Muscle layer of duodenum (tissue), 2 donors: ENCODE measurements at regions not wholly inside any gene's neighbourhood (a gene's known extent, or its start where the extent isn't known, plus 50 kb on each side); places are given as distances from the start of the nearest gene placed in this dataset.

Source experiments
- H3K27ac ChIP-seq: one replicate; pipeline ENCODE4 v1.7.0; 2013; ENCODE audit warnings: mild to moderate bottlenecking, low read length
- H3K27me3 ChIP-seq: one replicate; pipeline ENCODE4 v1.7.0; 2013; ENCODE audit warnings: low read depth, mild to moderate bottlenecking, control low read depth, low read length
- H3K36me3 ChIP-seq, 2 donors: one replicate each; pipeline ENCODE4 v1.7.0; 2013; ENCODE audit warnings: low read length in 2 of 2, control low read depth in 1 of 2, mild to moderate bottlenecking in 1 of 2; ENCODE audit not compliant: insufficient read depth in 2 of 2, control insufficient read depth in 1 of 2
- H3K4me1 ChIP-seq, 2 donors: one replicate each; pipeline ENCODE4 v1.7.0; 2013; ENCODE audit warnings: low read length in 2 of 2, mild to moderate bottlenecking in 2 of 2, control low read depth in 1 of 2, moderate library complexity in 1 of 2; ENCODE audit not compliant: insufficient read depth in 2 of 2, control insufficient read depth in 1 of 2
- H3K4me3 ChIP-seq, 2 donors: one replicate each; pipeline ENCODE4 v1.7.0; 2013; ENCODE audit warnings: low read length in 2 of 2, low read depth in 1 of 2, mild to moderate bottlenecking in 1 of 2
- H3K9me3 ChIP-seq, 2 donors: one replicate each; pipeline ENCODE4 v1.7.0; 2013; ENCODE audit warnings: low read length in 2 of 2, control low read depth in 1 of 2, mild to moderate bottlenecking in 1 of 2; ENCODE audit not compliant: control insufficient read depth in 1 of 2
- donor health status: healthy.

GRCh38 chr18:43735570-43735969, 458.3 kb upstream of the SYT4 start:
- Histone ChIP-seq H3K9me3 (peaks cover 0 to under 1% of the 10 kb centered on the region in 2 donors), H3K27ac (no peak overlapping the region), H3K36me3 (no peaks in the 10 kb centered on the region), H3K4me3 (no peak overlapping the region), H3K27me3 (no peaks in the 10 kb centered on the region), H3K4me1 (no peaks in the 10 kb centered on the region)

DNA sequence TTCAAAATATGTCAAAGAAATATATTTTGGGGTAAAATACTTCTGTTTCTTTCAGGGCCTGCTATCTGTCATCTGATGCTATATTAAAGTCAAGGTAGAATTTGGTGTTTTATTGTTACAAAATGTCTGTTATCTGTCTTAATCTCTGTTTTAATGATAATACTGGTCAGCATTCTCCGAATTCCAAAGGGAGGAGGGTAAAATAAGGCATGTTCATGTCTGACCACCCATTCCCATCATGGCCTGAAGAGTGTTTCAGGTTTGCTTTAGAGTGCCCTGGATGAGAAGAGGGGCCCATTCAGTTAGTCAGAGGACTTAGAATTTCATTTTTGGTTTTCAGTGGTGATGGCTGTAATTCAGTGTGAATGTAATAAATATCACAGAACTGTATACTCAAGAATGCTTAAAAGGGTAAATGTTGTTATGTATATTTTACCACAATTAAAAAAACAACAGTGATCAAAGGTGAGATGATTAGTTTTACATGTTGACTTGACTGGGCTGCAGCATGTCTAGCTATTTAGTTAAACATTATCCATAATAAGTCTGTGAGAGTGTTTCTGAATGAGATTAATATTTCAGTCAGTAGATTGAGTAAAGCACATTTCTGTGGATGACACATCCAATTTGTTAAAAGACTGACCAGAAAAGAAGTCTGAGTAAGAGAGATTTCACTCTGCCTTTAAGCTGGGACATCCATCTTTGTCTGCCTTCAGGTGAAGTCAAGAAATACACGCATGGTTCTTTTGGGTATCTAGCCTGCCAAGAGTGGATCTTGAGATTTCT, 467.9 kb upstream of the SYT4 start:
- H3K27me3 ChIP-seq, result no peaks in the 10 kb centered on the region
- H3K27ac ChIP-seq, result no peak overlapping the region
- no peaks in the 10 kb centered on the region for H3K4me1 ChIP-seq
- H3K4me3 ChIP-seq, result no peak overlapping the region
- H3K9me3 ChIP-seq, result peaks cover 3 to 8% of the 10 kb centered on the region in 2 donors
- H3K36me3 ChIP-seq, result no peaks in the 10 kb centered on the region

GRCh38 chr18:43751203-43751602, 473.9 kb upstream of the SYT4 start:
- Histone ChIP-seq H3K27ac (no peak overlapping the region), H3K27me3 (no peaks in the 10 kb centered on the region), H3K4me1 (no peaks in the 10 kb centered on the region), H3K36me3 (no peaks in the 10 kb centered on the region), H3K4me3 (no peak overlapping the region), H3K9me3 (peaks cover 5 to 9% of the 10 kb centered on the region in 2 donors)

GRCh38 chr18:43751835-43752234, 474.5 kb upstream of the SYT4 start:
- no peak overlapping the region for H3K27ac ChIP-seq
- H3K9me3 ChIP-seq, result peaks cover 5 to 9% of the 10 kb centered on the region in 2 donors
- H3K4me1 ChIP-seq, result no peaks in the 10 kb centered on the region
- H3K27me3 ChIP-seq, result no peaks in the 10 kb centered on the region
- H3K4me3 ChIP-seq, result no peak overlapping the region
- no peaks in the 10 kb centered on the region for H3K36me3 ChIP-seq

DNA sequence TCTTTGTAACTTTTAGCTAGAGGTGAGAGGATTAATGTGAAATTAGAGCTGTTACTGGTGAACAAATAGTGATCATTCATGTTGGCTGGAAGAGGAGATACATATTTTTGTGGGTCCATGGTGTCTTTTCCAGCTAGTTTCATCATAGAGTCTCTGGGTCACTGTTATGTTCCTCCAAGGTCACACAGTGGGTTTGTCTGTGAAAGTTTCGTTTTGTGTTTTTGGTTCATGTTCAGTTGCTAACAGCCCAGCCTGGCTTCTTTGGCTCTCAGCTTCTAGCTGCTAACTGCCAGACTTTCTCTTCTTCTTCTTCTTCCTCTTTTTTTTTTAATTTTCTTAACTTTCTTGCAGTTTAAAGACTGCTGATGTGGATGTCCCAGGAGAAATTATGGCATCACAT, 480.0 kb upstream of the SYT4 start:
- Histone ChIP-seq H3K27me3 (no peaks in the 10 kb centered on the region), H3K4me1 (no peaks in the 10 kb centered on the region), H3K27ac (no peak overlapping the region), H3K36me3 (no peaks in the 10 kb centered on the region), H3K4me3 (no peak overlapping the region), H3K9me3 (no peaks in the 10 kb centered on the region)

DNA sequence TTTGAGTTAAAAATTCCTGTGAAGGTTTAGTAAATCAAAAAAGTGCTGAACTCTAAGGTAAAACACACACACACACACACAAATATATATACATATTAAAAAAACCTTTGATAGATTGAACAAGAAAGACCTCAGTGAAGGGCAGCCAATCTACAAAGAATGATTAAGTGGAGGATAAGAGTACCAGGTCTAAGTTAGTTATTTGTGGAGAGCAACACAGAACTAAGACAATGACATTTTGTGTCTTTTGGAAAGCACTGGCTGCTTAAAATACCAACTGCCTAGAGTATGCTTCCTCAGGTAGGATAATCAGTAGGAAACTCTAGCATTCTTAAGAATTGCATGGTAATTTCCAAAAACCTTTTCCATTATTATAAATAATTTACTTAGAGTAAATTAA, 481.4 kb upstream of the SYT4 start:
- Histone ChIP-seq H3K4me3 (no peak overlapping the region), H3K9me3 (no peaks in the 10 kb centered on the region), H3K27me3 (no peaks in the 10 kb centered on the region), H3K4me1 (no peaks in the 10 kb centered on the region), H3K27ac (no peak overlapping the region), H3K36me3 (no peaks in the 10 kb centered on the region)

GRCh38 chr18:43760010-43760409, 482.7 kb upstream of the SYT4 start:
- Histone ChIP-seq H3K27me3 (no peaks in the 10 kb centered on the region), H3K4me1 (no peaks in the 10 kb centered on the region), H3K27ac (no peak overlapping the region), H3K36me3 (no peaks in the 10 kb centered on the region), H3K9me3 (no peaks in the 10 kb centered on the region), H3K4me3 (no peak overlapping the region)

DNA sequence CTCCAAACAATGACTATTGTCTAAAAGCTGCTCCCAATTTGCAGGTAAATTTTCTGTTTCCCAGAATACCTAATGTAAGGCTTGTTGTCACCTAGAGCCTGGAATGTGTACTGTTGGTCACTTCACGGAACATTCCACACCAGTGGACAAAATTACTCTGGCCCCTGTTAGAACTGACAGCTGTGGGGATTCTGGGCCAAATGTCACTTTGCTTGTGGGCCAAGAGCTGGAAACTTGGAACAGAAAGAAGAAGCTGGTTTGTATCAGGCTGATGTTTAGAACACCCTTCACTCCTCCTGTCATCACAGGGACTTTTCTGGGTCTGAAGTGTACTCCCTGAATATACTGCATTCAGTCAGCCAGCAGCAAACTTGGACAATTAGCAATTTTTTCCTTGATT, 495.6 kb upstream of the SYT4 start:
- no peaks in the 10 kb centered on the region for H3K27me3 ChIP-seq
- peaks cover 0 to 10% of the 10 kb centered on the region in 2 donors for H3K4me1 ChIP-seq
- H3K27ac ChIP-seq, result no peak overlapping the region
- H3K4me3 ChIP-seq, result no peak overlapping the region
- no peaks in the 10 kb centered on the region for H3K36me3 ChIP-seq
- H3K9me3 ChIP-seq, result no peaks in the 10 kb centered on the region

DNA sequence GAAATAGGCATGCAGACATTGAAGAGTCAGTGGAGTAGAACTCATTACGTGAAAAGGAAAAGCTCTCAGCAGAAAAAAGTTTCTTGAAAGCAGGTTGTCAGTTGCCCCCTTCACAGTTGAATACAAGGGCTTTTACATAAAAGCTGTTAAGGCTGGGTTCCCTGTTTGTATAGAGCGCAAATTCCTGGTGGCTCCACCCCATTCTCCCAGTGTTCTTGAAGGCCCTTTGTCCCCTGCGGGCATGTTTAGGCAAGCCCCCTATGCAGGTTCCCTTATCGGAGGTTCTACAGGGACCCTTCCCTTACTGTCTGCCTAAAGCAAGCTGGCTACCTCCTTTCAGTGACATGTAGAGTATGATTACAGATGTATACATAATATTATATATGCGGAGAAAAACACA, 497.2 kb upstream of the SYT4 start:
- no peaks in the 10 kb centered on the region for H3K9me3 ChIP-seq
- peaks cover 0 to 10% of the 10 kb centered on the region in 2 donors for H3K4me1 ChIP-seq
- no peaks in the 10 kb centered on the region for H3K27me3 ChIP-seq
- H3K27ac ChIP-seq, result no peak overlapping the region
- no peak overlapping the region for H3K4me3 ChIP-seq
- H3K36me3 ChIP-seq, result no peaks in the 10 kb centered on the region

DNA sequence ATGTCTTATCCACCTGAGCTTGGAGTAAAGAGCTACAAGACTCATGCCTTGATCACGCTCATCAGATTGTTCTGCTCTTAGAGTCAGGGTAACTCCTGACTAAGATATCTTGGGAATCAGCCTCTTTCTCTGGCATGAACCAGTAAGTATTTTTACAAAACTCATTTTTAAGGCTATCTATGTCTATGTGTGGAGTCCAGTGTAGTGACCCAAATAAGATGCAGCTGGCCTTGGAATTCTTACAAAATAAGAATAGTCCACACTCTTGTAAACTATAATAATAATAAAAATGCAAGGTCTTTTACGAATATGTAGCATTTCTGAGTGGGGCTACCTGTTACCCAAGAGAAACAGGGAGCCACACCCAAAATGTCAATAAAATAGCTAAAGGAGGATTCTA, 498.3 kb upstream of the SYT4 start:
- Histone ChIP-seq H3K4me3 (no peak overlapping the region), H3K27me3 (no peaks in the 10 kb centered on the region), H3K4me1 (peaks cover 0 to 10% of the 10 kb centered on the region in 2 donors), H3K36me3 (no peaks in the 10 kb centered on the region), H3K9me3 (no peaks in the 10 kb centered on the region), H3K27ac (no peak overlapping the region)

- H3K4me3 ChIP-seq, result no peak overlapping the region
- no peaks in the 10 kb centered on the region for H3K9me3 ChIP-seq
- no peaks in the 10 kb centered on the region for H3K27me3 ChIP-seq
- no peaks in the 10 kb centered on the region for H3K36me3 ChIP-seq
- H3K4me1 ChIP-seq, result peaks cover 0 to 10% of the 10 kb centered on the region in 2 donors
- no peak overlapping the region for H3K27ac ChIP-seq
Observed at GRCh38 chr18:43776997-43777396, 499.7 kb upstream of the SYT4 start.
